PC-3 (cell line): ENCODE measurements at regions not wholly inside any gene's neighbourhood (a gene's known extent, or its start where the extent isn't known, plus 50 kb on each side); places are given as distances from the start of the nearest gene placed in this dataset.

ENCODE experiments used
- CTCF ChIP-seq: fragments of 300-600 bp; sonication (generic); conservative IDR thresholded peaks from 2 replicates; pipeline ENCODE4 v1.5.1; 2017; ENCODE audit warnings: antibody characterized with exemption, low read depth, mild to moderate bottlenecking, low read length
- EZH2 ChIP-seq: fragments of 300-600 bp; sonication (generic); IDR thresholded peaks from one replicate; pipeline ENCODE4 v1.6.1; 2017; ENCODE audit warnings: antibody characterized with exemption, mild to moderate bottlenecking, low read length; ENCODE audit not compliant: unreplicated experiment
- EZH2phosphoT487 ChIP-seq: fragments of 300-600 bp; sonication (generic); IDR thresholded peaks from 2 replicates; pipeline ENCODE4 v1.6.1; 2018; ENCODE audit warnings: mild to moderate bottlenecking, antibody characterized with exemption, low read length, borderline replicate concordance

- TF ChIP-seq EZH2 (no peak), CTCF (no peak), EZH2phosphoT487 (no peak)
Observed at GRCh38 chr3:194936659-194937058, 251.0 kb downstream of the FAM43A start.
